Nephron progenitor cell (in vitro differentiated cells): ENCODE measurements at regions not wholly inside any gene's neighbourhood (a gene's known extent, or its start where the extent isn't known, plus 50 kb on each side); places are given as distances from the start of the nearest gene placed in this dataset.

Experiments used
- DNase-seq: peaks from one replicate; pipeline ENCODE4 v3.0.0; 2021
- H3K27ac Mint-ChIP-seq: 2 replicates; pipeline ENCODE4 v1.8.0; 2021; ENCODE audit warnings: mild to moderate bottlenecking, moderate library complexity, mixed read lengths
- H3K27me3 Mint-ChIP-seq: 2 replicates; pipeline ENCODE4 v1.8.0; 2021; ENCODE audit warnings: mild to moderate bottlenecking, low read depth, mixed read lengths; ENCODE audit not compliant: poor library complexity
- H3K36me3 Mint-ChIP-seq: 2 replicates; pipeline ENCODE4 v1.8.0; 2021; ENCODE audit warnings: low read depth, mixed read lengths
- H3K4me1 Mint-ChIP-seq: 2 replicates; pipeline ENCODE4 v1.8.0; 2021; ENCODE audit warnings: mixed read lengths
- H3K4me3 Mint-ChIP-seq: 2 replicates; pipeline ENCODE4 v1.8.0; 2021; ENCODE audit warnings: mild to moderate bottlenecking, moderate library complexity, mixed read lengths
- H3K9me3 Mint-ChIP-seq: 2 replicates; pipeline ENCODE4 v1.8.0; 2021; ENCODE audit warnings: mild to moderate bottlenecking, moderate library complexity, mixed read lengths
- TF ChIP-seq, protein P1 (sequence below): fragments of 200-600 bp; sonication (generic); IDR thresholded peaks from 2 replicates; pipeline ENCODE4 v1.5.0; 2021; ENCODE audit warnings: antibody characterized with exemption

DNA sequence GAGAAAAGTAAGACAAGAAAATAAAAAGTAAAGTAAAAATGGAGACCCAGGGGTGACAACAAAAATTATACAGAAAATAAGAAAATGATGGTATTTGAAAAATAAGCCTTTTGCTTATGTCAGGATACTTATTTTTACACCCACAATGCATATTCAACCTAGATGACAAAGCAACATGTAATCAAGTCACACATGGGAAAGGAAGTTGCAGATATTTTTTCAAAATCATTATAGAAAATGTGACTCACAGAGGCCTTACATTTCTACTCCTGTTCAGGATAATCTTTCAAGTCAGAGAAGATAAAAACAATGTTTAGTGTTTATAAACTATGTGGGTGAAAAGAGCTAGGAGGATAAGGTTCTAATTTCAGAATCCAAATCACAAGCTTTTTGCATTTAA is 275.3 kb upstream of the UBE2E3 start:
- Mint-ChIP-seq H3K4me1 (no peaks in the 10 kb centered on the region), H3K9me3 (peaks cover 5% of the 10 kb centered on the region), H3K36me3 (no peaks in the 10 kb centered on the region), H3K27ac (no peak overlapping the region), H3K27me3 (no peaks in the 10 kb centered on the region), H3K4me3 (no peak overlapping the region)
- TF ChIP-seq, protein P1, sequence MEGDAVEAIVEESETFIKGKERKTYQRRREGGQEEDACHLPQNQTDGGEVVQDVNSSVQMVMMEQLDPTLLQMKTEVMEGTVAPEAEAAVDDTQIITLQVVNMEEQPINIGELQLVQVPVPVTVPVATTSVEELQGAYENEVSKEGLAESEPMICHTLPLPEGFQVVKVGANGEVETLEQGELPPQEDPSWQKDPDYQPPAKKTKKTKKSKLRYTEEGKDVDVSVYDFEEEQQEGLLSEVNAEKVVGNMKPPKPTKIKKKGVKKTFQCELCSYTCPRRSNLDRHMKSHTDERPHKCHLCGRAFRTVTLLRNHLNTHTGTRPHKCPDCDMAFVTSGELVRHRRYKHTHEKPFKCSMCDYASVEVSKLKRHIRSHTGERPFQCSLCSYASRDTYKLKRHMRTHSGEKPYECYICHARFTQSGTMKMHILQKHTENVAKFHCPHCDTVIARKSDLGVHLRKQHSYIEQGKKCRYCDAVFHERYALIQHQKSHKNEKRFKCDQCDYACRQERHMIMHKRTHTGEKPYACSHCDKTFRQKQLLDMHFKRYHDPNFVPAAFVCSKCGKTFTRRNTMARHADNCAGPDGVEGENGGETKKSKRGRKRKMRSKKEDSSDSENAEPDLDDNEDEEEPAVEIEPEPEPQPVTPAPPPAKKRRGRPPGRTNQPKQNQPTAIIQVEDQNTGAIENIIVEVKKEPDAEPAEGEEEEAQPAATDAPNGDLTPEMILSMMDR, result no peak
- DNase-seq, result no peak

DNA sequence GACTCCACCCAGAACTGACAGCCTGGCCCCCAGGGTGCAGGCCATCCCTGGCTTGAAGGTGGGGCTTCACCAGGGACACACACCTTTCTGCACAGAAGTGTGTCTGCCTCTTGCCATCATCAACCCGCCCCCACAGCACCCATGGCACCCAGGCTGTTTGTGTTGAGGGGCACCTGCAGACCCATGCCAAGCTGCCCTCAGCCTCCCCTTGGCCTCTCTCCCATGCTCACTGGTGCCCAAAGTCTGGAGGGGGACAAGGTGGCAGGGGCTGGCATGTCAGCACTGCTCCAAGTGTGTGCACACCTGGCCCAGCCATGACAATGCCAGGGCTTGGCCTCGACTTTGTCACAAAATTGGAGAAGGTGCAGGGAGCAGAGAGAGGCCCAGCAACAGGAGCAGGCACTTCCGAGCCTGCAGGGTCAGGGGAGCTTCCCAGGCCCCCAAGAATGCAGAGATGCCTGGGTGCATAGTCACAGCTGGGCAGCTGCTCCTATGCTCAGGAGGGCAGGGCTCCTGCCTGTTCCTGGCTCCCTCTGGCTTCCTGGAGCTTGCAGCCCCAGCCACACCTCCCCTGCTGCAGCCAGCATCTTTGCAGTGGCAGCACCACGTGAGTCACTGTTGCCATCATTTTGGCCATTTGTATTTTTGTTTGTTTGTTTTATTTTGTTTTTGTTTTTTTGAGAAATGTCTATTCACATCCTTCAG is 280.6 kb upstream of the UBE2E3 start:
- peaks cover 5% of the 10 kb centered on the region for H3K27me3 Mint-ChIP-seq
- peaks cover 5% of the 10 kb centered on the region for H3K9me3 Mint-ChIP-seq
- TF ChIP-seq, protein P1, result no peak
- H3K36me3 Mint-ChIP-seq, result no peaks in the 10 kb centered on the region
- H3K4me3 Mint-ChIP-seq, result no peak overlapping the region
- H3K27ac Mint-ChIP-seq, result no peak overlapping the region
- no peak for DNase-seq
- H3K4me1 Mint-ChIP-seq, result no peaks in the 10 kb centered on the region

DNA sequence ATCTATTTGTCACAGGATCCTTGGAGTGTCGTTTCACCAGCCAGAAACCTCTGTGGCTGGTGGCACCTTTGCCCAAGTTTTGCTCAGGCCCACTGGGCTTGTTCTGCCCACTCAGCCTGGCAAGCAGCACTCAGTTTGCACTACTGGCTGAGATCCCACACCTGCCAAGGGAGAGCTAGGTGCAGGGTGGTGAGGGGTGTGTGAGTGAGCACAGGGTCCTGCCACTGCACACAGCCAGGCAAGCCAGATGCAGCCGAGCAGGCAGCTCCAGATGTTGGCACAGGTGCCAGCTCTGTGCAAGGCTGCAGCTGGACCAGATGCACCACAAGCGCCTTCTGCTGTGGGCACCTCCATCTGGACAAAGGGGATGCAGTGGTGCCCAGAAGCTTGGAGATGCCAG is 281.7 kb upstream of the UBE2E3 start:
- no peak overlapping the region for H3K4me3 Mint-ChIP-seq

DNA sequence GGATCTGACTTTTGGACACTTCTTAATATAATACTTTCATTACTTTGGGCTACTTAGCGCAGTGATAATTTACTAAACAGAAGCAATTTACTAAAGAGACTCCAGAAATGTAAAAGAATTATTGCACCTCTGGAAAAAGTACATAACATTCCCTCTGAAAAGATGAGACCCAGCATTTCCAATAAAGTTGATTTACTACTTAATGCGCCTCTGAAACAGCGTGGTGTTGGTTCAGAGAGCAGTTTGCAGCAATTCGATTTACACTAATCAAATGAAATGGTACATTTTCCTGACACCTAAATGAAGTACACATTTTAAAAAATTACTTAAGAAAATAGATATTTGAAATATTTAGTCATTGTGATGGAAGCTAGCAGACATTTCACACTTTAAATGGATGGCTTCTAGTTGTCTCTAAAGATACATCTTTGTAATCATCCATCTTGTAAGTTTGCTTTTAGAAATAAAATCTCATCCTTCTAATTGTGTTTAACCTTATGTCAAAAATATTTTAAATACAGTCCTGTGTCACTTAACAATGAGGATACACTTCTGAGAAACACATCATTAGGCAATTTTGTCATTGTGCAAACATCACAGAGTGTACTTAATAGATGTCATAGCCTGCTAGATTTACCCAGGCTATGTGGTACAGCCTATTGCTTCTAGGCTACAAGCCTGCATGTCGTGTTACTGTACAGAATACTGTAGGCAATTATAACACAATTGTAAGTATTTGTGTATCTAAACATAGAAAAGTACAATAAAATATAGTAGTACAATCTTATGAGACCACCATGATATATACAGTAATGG is 284.6 kb upstream of the UBE2E3 start:
- peaks cover 5% of the 10 kb centered on the region for H3K27me3 Mint-ChIP-seq
- no peaks in the 10 kb centered on the region for H3K4me1 Mint-ChIP-seq
- TF ChIP-seq, protein P1, result no peak
- H3K36me3 Mint-ChIP-seq, result no peaks in the 10 kb centered on the region
- H3K9me3 Mint-ChIP-seq, result no peaks in the 10 kb centered on the region
- no peak for DNase-seq
- no peak overlapping the region for H3K27ac Mint-ChIP-seq
- H3K4me3 Mint-ChIP-seq, result no peak overlapping the region

More for the DNA sequence above, 281.7 kb upstream of the UBE2E3 start:
- H3K27ac Mint-ChIP-seq, result no peak overlapping the region
- H3K9me3 Mint-ChIP-seq, result peaks cover 5% of the 10 kb centered on the region
- TF ChIP-seq, protein P1, result no peak
- no peaks in the 10 kb centered on the region for H3K36me3 Mint-ChIP-seq
- H3K4me1 Mint-ChIP-seq, result no peaks in the 10 kb centered on the region
- no peak for DNase-seq
- peaks cover 5% of the 10 kb centered on the region for H3K27me3 Mint-ChIP-seq

DNA sequence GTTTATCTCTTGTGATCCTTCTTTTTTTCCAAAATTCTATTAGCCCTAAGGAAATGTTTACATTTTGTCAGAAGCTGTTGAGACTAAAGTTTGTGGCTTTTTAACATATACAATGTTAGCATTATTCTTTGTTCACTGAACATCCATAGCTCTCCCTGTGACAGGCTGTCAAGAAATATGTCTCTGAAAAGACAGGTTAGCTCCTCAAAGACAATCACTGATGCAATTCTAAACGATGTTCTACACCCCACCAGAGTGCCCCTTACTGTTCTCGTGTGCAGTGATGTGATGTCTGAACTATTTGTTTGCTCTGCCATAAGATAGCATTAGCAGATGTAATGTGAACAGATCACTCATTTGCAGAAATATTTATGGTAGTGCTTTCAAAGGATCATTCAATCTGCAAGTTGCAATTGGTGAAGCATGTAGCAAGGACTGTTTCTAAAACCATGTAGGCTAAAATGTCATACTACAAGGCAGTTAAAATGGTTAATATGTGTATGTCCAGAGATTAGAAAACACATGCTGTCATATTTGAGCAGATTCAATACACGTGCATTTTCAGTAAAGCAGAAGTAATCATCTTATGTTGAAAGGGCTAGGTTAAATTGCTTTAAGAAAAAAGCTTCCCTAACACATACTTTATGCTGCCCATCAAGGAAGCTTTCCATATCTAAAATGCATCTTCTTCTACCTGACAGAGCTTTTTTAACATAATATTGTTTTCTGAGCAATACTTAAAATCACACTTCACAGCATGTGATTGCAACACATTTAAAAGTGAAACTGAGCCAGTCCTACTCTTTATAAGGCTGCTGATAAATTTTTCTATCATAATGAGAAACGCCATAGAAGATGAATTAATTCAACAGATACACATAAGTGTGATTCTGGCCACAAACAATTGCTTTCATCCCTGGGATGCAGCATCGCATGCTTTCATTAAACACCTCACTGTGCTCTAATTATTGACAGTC is 285.7 kb upstream of the UBE2E3 start:
- TF ChIP-seq, protein P1, result no peak
- Mint-ChIP-seq H3K9me3 (no peaks in the 10 kb centered on the region), H3K27ac (no peak overlapping the region), H3K27me3 (peaks cover 5% of the 10 kb centered on the region), H3K4me1 (no peaks in the 10 kb centered on the region), H3K36me3 (no peaks in the 10 kb centered on the region), H3K4me3 (no peak overlapping the region)
- DNase-seq, result no peak
